Astrocyte (in vitro differentiated cells and primary cell): ENCODE measurements at regions not wholly inside any gene's neighbourhood (a gene's known extent, or its start where the extent isn't known, plus 50 kb on each side); places are given as distances from the start of the nearest gene placed in this dataset.

Source experiments
- DNase-seq: peaks from one replicate; pipeline ENCODE4 v3.0.0-alpha.2; 2010; ENCODE audit warnings: low read depth
- FAIRE-seq: peaks from 2 replicates; lab custom pipeline; 2011; peaks lifted over from hg19 to GRCh38; lab: Jason Lieb, UNC
- H2AFZ ChIP-seq: 2 replicates; pipeline ENCODE4 v1.6.0; 2012; ENCODE audit warnings: low read depth, low read length, inconsistent platforms
- H3K27ac ChIP-seq: 2 replicates; pipeline ENCODE4 v1.5.1; 2011; ENCODE audit warnings: low read depth, low read length, inconsistent platforms
- H3K27me3 ChIP-seq: 2 replicates; pipeline ENCODE4 v1.6.0; 2011; ENCODE audit warnings: low read length, inconsistent platforms; ENCODE audit not compliant: insufficient read depth
- H3K36me3 ChIP-seq: 2 replicates; pipeline ENCODE4 v1.5.1; 2011; ENCODE audit warnings: low read length, inconsistent platforms; ENCODE audit not compliant: insufficient read depth
- H3K4me1 ChIP-seq: 2 replicates; pipeline ENCODE4 v1.5.1; 2011; ENCODE audit warnings: low read length, inconsistent platforms; ENCODE audit not compliant: insufficient read depth
- H3K4me2 ChIP-seq: 2 replicates; pipeline ENCODE4 v1.6.0; 2012; ENCODE audit warnings: low read length, inconsistent platforms
- H3K4me3 ChIP-seq: 2 replicates; pipeline ENCODE4 v1.5.1; 2011; ENCODE audit warnings: low read depth, mild to moderate bottlenecking, low read length, inconsistent platforms; ENCODE audit not compliant: insufficient read depth
- H3K79me2 ChIP-seq: 2 replicates; pipeline ENCODE4 v1.6.0; 2012; ENCODE audit warnings: mild to moderate bottlenecking, low read length, inconsistent platforms; ENCODE audit not compliant: insufficient read depth
- H3K9ac ChIP-seq: 2 replicates; pipeline ENCODE4 v1.6.0; 2012; ENCODE audit warnings: mild to moderate bottlenecking, low read length, inconsistent platforms
- H3K9me3 ChIP-seq: 2 replicates; pipeline ENCODE4 v1.5.1; 2012; ENCODE audit warnings: low read depth, mild to moderate bottlenecking, low read length, inconsistent platforms; ENCODE audit not compliant: insufficient read depth
- H4K20me1 ChIP-seq: 2 replicates; pipeline ENCODE4 v1.6.0; 2012; ENCODE audit warnings: low read length, inconsistent platforms; ENCODE audit not compliant: insufficient read depth
- H3K27ac Mint-ChIP-seq: one replicate; pipeline ENCODE4 v1.8.0; 2021; ENCODE audit warnings: mild to moderate bottlenecking, mixed read lengths; ENCODE audit not compliant: unreplicated experiment
- H3K27me3 Mint-ChIP-seq: one replicate; pipeline ENCODE4 v1.8.0; 2021; ENCODE audit warnings: low read depth, mixed read lengths; ENCODE audit not compliant: unreplicated experiment
- H3K36me3 Mint-ChIP-seq: one replicate; pipeline ENCODE4 v1.8.0; 2021; ENCODE audit warnings: low read depth, mixed read lengths; ENCODE audit not compliant: unreplicated experiment
- H3K4me1 Mint-ChIP-seq: one replicate; pipeline ENCODE4 v1.8.0; 2021; ENCODE audit warnings: low read depth, mixed read lengths; ENCODE audit not compliant: unreplicated experiment
- H3K4me3 Mint-ChIP-seq: one replicate; pipeline ENCODE4 v1.8.0; 2021; ENCODE audit warnings: mild to moderate bottlenecking, moderate library complexity, mixed read lengths; ENCODE audit not compliant: unreplicated experiment
- H3K9me3 Mint-ChIP-seq: one replicate; pipeline ENCODE4 v1.8.0; 2021; ENCODE audit warnings: mild to moderate bottlenecking, mixed read lengths; ENCODE audit not compliant: unreplicated experiment
- EZH2 ChIP-seq: IDR thresholded peaks from 2 replicates; pipeline ENCODE4 v1.6.1; 2012; ENCODE audit warnings: mild to moderate bottlenecking, low read length, inconsistent platforms; ENCODE audit not compliant: insufficient read depth
- TF ChIP-seq, protein P1 (sequence below): IDR thresholded peaks from 2 replicates; pipeline ENCODE4 v1.5.1; 2011; ENCODE audit warnings: low read depth, mild to moderate bottlenecking, inconsistent platforms, low read length, moderate library complexity; ENCODE audit not compliant: insufficient read depth

GRCh38 chr9:115514454-115514853 is 396.5 kb upstream of the TNC start:
- no peaks in the 10 kb centered on the region for H4K20me1 ChIP-seq
- Mint-ChIP-seq H3K9me3 (no peaks in the 10 kb centered on the region), H3K27me3 (no peaks in the 10 kb centered on the region), H3K4me1 (peaks cover 2% of the 10 kb centered on the region), H3K27ac (no peak overlapping the region), H3K36me3 (no peaks in the 10 kb centered on the region), H3K4me3 (no peak overlapping the region)
- FAIRE-seq = no peak
- no peaks in the 10 kb centered on the region for H3K4me1 ChIP-seq
- no peaks in the 10 kb centered on the region for H3K9me3 ChIP-seq
- H2AFZ ChIP-seq = no peak overlapping the region
- no peak overlapping the region for H3K27ac ChIP-seq
- H3K4me2 ChIP-seq = no peak overlapping the region
- no peak overlapping the region for H3K9ac ChIP-seq
- H3K79me2 ChIP-seq = no peaks in the 10 kb centered on the region
- TF ChIP-seq, protein P1, sequence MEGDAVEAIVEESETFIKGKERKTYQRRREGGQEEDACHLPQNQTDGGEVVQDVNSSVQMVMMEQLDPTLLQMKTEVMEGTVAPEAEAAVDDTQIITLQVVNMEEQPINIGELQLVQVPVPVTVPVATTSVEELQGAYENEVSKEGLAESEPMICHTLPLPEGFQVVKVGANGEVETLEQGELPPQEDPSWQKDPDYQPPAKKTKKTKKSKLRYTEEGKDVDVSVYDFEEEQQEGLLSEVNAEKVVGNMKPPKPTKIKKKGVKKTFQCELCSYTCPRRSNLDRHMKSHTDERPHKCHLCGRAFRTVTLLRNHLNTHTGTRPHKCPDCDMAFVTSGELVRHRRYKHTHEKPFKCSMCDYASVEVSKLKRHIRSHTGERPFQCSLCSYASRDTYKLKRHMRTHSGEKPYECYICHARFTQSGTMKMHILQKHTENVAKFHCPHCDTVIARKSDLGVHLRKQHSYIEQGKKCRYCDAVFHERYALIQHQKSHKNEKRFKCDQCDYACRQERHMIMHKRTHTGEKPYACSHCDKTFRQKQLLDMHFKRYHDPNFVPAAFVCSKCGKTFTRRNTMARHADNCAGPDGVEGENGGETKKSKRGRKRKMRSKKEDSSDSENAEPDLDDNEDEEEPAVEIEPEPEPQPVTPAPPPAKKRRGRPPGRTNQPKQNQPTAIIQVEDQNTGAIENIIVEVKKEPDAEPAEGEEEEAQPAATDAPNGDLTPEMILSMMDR = no peak
- no peak for TF ChIP-seq EZH2
- H3K36me3 ChIP-seq = no peaks in the 10 kb centered on the region
- no peak overlapping the region for H3K4me3 ChIP-seq
- no peaks in the 10 kb centered on the region for H3K27me3 ChIP-seq
- DNase-seq = no peak

- DNase-seq = peak; percentile 53
- Mint-ChIP-seq H3K4me3 (no peak overlapping the region), H3K36me3 (no peaks in the 10 kb centered on the region), H3K4me1 (peaks cover 2% of the 10 kb centered on the region), H3K27ac (peak overlapping the region; percentile 2), H3K9me3 (peaks cover 2% of the 10 kb centered on the region), H3K27me3 (no peaks in the 10 kb centered on the region)
- peak; percentile 55 for FAIRE-seq
- Histone ChIP-seq H2AFZ (no peak overlapping the region), H3K9ac (no peak overlapping the region), H3K4me1 (no peaks in the 10 kb centered on the region), H3K9me3 (no peaks in the 10 kb centered on the region), H3K4me3 (no peak overlapping the region), H3K36me3 (no peaks in the 10 kb centered on the region), H3K79me2 (no peaks in the 10 kb centered on the region), H3K4me2 (no peak overlapping the region), H3K27me3 (no peaks in the 10 kb centered on the region), H4K20me1 (no peaks in the 10 kb centered on the region), H3K27ac (no peak overlapping the region)
- TF ChIP-seq EZH2 = no peak
- TF ChIP-seq, protein P1 = no peak
Measured at GRCh38 chr9:115517335-115518075, 399.5 kb upstream of the TNC start.

DNA sequence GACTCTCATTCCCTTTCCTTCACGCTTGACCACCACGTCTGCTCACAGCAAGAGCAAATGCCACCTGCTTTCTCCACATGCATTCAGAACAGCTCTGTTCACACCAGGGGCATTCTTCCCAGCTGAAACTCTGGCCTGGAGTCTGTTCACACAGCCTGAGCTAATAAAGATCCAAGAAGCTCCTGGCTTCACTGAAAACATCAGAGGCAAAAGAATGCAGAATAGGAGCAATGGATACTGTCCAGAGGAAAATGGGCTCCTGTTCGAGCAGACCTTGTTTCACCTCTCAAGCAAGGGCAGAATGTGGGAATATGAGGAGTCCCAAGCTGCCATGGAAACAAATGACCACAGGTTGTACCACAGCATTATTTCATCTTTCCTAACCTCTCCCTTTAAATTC is 402.7 kb upstream of the TNC start:
- H3K4me1 ChIP-seq = peaks cover 5% of the 10 kb centered on the region

More for the DNA sequence above, 402.7 kb upstream of the TNC start:
- Histone ChIP-seq H4K20me1 (no peaks in the 10 kb centered on the region), H2AFZ (no peak overlapping the region), H3K79me2 (no peaks in the 10 kb centered on the region), H3K4me3 (no peak overlapping the region), H3K27ac (no peak overlapping the region), H3K9ac (no peak overlapping the region), H3K27me3 (no peaks in the 10 kb centered on the region), H3K36me3 (no peaks in the 10 kb centered on the region), H3K9me3 (no peaks in the 10 kb centered on the region), H3K4me2 (no peak overlapping the region)
- no peak overlapping the region for H3K27ac Mint-ChIP-seq
- no peaks in the 10 kb centered on the region for H3K36me3 Mint-ChIP-seq
- H3K4me3 Mint-ChIP-seq = no peak overlapping the region
- DNase-seq = peak; percentile 45
- H3K9me3 Mint-ChIP-seq = peaks cover 2% of the 10 kb centered on the region
- H3K4me1 Mint-ChIP-seq = peaks cover 26% of the 10 kb centered on the region
- no peak for TF ChIP-seq EZH2
- TF ChIP-seq, protein P1 = no peak
- no peak for FAIRE-seq
- H3K27me3 Mint-ChIP-seq = no peaks in the 10 kb centered on the region
